ENCODE measurements at regions not wholly inside any gene's neighbourhood (a gene's known extent, or its start where the extent isn't known, plus 50 kb on each side); places are given as distances from the start of the nearest gene placed in this dataset.

- no peak overlapping the region for H3K27ac ChIP-seq
- DNase-seq (ENCODE audit: low read depth, low spot score): no peak
Measured at GRCh38 chr4:123024710-123025109, 102.3 kb upstream of the NUDT6 start.

GRCh38 chr4:123025398-123025797, 103.0 kb upstream of the NUDT6 start:
- no peak overlapping the region for H3K27ac ChIP-seq
- no peak for DNase-seq (ENCODE audit: low read depth, low spot score)

GRCh38 chr4:123026015-123026414, 103.6 kb upstream of the NUDT6 start:
- DNase-seq (ENCODE audit: low read depth, low spot score): peak; percentile 68
- peak overlapping the region; percentile 20 for H3K27ac ChIP-seq

GRCh38 chr4:123031664-123032063, 109.3 kb upstream of the NUDT6 start:
- H3K27ac ChIP-seq: no peak overlapping the region

GRCh38 chr4:123034023-123034422, 111.6 kb upstream of the NUDT6 start:
- no peak for DNase-seq (ENCODE audit: low read depth, low spot score)
- no peak overlapping the region for H3K27ac ChIP-seq

More at GRCh38 chr4:123031664-123032063, 109.3 kb upstream of the NUDT6 start:
- DNase-seq (ENCODE audit: low read depth, low spot score): no peak

- DNase-seq (ENCODE audit: low read depth, low spot score): no peak
- no peak overlapping the region for H3K27ac ChIP-seq
Measured at GRCh38 chr4:123035239-123035638, 112.8 kb upstream of the NUDT6 start.

GRCh38 chr4:123037804-123038203, 115.4 kb upstream of the NUDT6 start:
- no peak overlapping the region for H3K27ac ChIP-seq
- DNase-seq (ENCODE audit: low read depth, low spot score): no peak

GRCh38 chr4:123042095-123042494, 119.7 kb upstream of the NUDT6 start:
- H3K27ac ChIP-seq: no peak overlapping the region
- no peak for DNase-seq (ENCODE audit: low read depth, low spot score)

GRCh38 chr4:123043013-123043412, 120.6 kb upstream of the NUDT6 start:
- DNase-seq (ENCODE audit: low read depth, low spot score): no peak

GRCh38 chr4:123043793-123044425, 121.5 kb upstream of the NUDT6 start:
- H3K27ac ChIP-seq: no peak overlapping the region
- no peak for DNase-seq (ENCODE audit: low read depth, low spot score)

More at GRCh38 chr4:123043013-123043412, 120.6 kb upstream of the NUDT6 start:
- no peak overlapping the region for H3K27ac ChIP-seq

GRCh38 chr4:123046096-123046495, 123.7 kb upstream of the NUDT6 start:
- no peak overlapping the region for H3K27ac ChIP-seq
- DNase-seq (ENCODE audit: low read depth, low spot score): no peak

- H3K27ac ChIP-seq: no peak overlapping the region
- no peak for DNase-seq (ENCODE audit: low read depth, low spot score)
Measured at GRCh38 chr4:123050018-123050417, 127.6 kb upstream of the NUDT6 start.

GRCh38 chr4:123052007-123052406, 129.6 kb upstream of the NUDT6 start:
- H3K27ac ChIP-seq: no peak overlapping the region
- DNase-seq (ENCODE audit: low read depth, low spot score): no peak

- no peak overlapping the region for H3K27ac ChIP-seq
- no peak for DNase-seq (ENCODE audit: low read depth, low spot score)
Measured at GRCh38 chr4:123055943-123056342, 133.5 kb upstream of the NUDT6 start.

GRCh38 chr4:123060039-123060770, 137.8 kb upstream of the NUDT6 start:
- DNase-seq (ENCODE audit: low read depth, low spot score): no peak
- H3K27ac ChIP-seq: no peak overlapping the region

GRCh38 chr4:123064390-123064789, 142.0 kb upstream of the NUDT6 start:
- H3K27ac ChIP-seq: peak overlapping the region; percentile 51
- DNase-seq (ENCODE audit: low read depth, low spot score): peak; percentile 98

GRCh38 chr4:123068081-123068480, 145.7 kb upstream of the NUDT6 start:
- no peak for DNase-seq (ENCODE audit: low read depth, low spot score)
- H3K27ac ChIP-seq: no peak overlapping the region

GRCh38 chr4:123072060-123072459, 149.7 kb upstream of the NUDT6 start:
- H3K27ac ChIP-seq: no peak overlapping the region
- no peak for DNase-seq (ENCODE audit: low read depth, low spot score)

GRCh38 chr4:123073650-123074049, 151.3 kb upstream of the NUDT6 start:
- no peak for DNase-seq (ENCODE audit: low read depth, low spot score)
- H3K27ac ChIP-seq: no peak overlapping the region

GRCh38 chr4:123077330-123077729, 154.9 kb upstream of the NUDT6 start:
- no peak overlapping the region for H3K27ac ChIP-seq
- no peak for DNase-seq (ENCODE audit: low read depth, low spot score)

- no peak overlapping the region for H3K27ac ChIP-seq
- no peak for DNase-seq (ENCODE audit: low read depth, low spot score)
Measured at GRCh38 chr4:123081971-123082370, 159.6 kb upstream of the NUDT6 start.

GRCh38 chr4:123083646-123084045, 161.2 kb upstream of the NUDT6 start:
- H3K27ac ChIP-seq: no peak overlapping the region
- no peak for DNase-seq (ENCODE audit: low read depth, low spot score)
